GM12878 (cell line): ENCODE measurements at regions not wholly inside any gene's neighbourhood (a gene's known extent, or its start where the extent isn't known, plus 50 kb on each side); places are given as distances from the start of the nearest gene placed in this dataset.

Experiments
- ATAC-seq: fragments of 200-7000 bp; cut with Tn5 transposase; 3 replicates; pipeline ENCODE4 v1.9.1; 2020; ENCODE audit warnings: mild to moderate bottlenecking, moderate library complexity
- BruUV-seq: library from RNA; stranded (reverse); fragments of 400-500 nt; replicated peaks from 2 replicates; lab custom pipeline; 2021; lab: Mats Ljungman, UMichigan
- CTCF ChIA-PET: fragments of 300-600 bp; sonication (Branson Sonifier 250); formaldehyde crosslinking; extraction: SDS; loops from one replicate; lab custom pipeline; 2021; ENCODE audit warnings: inconsistent platforms; lab: Yijun Ruan, JAX
- POLR2A ChIA-PET: fragments of 350-600 bp; formaldehyde crosslinking; extraction: SDS; loops from one replicate; lab custom pipeline; 2021; ENCODE audit warnings: inconsistent platforms; lab: Charles Lee
- RAD21 ChIA-PET: fragments of 300-600 bp; sonication (Branson Sonifier 250); formaldehyde crosslinking; loops from one replicate; lab custom pipeline; 2023; ENCODE audit warnings: antibody characterized with exemption; ENCODE audit not compliant: unreplicated experiment; lab: Charles Lee
- SMC1A ChIA-PET: fragments of 300-600 bp; sonication (Branson Sonifier 250); formaldehyde crosslinking; loops from one replicate; lab custom pipeline; 2023; ENCODE audit not compliant: unreplicated experiment, uncharacterized antibody; lab: Charles Lee
- DNase-seq: peaks from one replicate; pipeline ENCODE4 v3.0.0-alpha.2; 2011; ENCODE audit warnings: low read depth, low spot score
- FAIRE-seq: peaks from 3 replicates; lab custom pipeline; 2011; peaks lifted over from hg19 to GRCh38; lab: Jason Lieb, UNC
- H2AFZ ChIP-seq: 2 replicates; pipeline ENCODE4 v1.6.0; 2011; ENCODE audit warnings: low read depth, low read length, control low read depth; ENCODE audit not compliant: control insufficient read depth
- H3K27ac ChIP-seq: 2 replicates; pipeline ENCODE4 v1.5.1; 2011; ENCODE audit warnings: control low read depth; ENCODE audit not compliant: control insufficient read depth, insufficient read depth
- H3K27me3 ChIP-seq, 2 experiments: replicated peaks in 1 of 2; 2 replicates each; pipeline versions ENCODE4 v1.6.0 to v1.6.1; 2011; ENCODE audit warnings: low read length in 1 of 2; ENCODE audit not compliant: control insufficient read depth in 2 of 2, insufficient read depth in 2 of 2
- H3K36me3 ChIP-seq, 2 experiments: 2 replicates each; pipeline ENCODE4 v1.5.1; 2011; ENCODE audit warnings: low read length in 1 of 2; ENCODE audit not compliant: control insufficient read depth in 2 of 2, insufficient read depth in 2 of 2
- H3K4me1 ChIP-seq: 2 replicates; pipeline ENCODE4 v1.6.1; 2011; ENCODE audit warnings: mild to moderate bottlenecking, low read length, moderate library complexity, mixed read lengths; ENCODE audit not compliant: control insufficient read depth, insufficient read depth
- H3K4me2 ChIP-seq: 2 replicates; pipeline ENCODE4 v1.6.0; 2011; ENCODE audit warnings: control low read depth; ENCODE audit not compliant: control insufficient read depth, insufficient read depth
- H3K4me3 ChIP-seq: fragments of 200-600 bp; sonication (generic); 2 replicates; pipeline ENCODE4 v1.5.1; 2016
- H3K79me2 ChIP-seq: 2 replicates; pipeline ENCODE4 v1.6.0; 2011; ENCODE audit warnings: low read length; ENCODE audit not compliant: control insufficient read depth, insufficient read depth
- H3K9ac ChIP-seq: 2 replicates; pipeline ENCODE4 v1.8.0; 2011; ENCODE audit warnings: low read length, control low read depth, mixed read lengths; ENCODE audit not compliant: control insufficient read depth, insufficient read depth
- H3K9me3 ChIP-seq: replicated peaks from 3 replicates; pipeline ENCODE4 v1.5.1; 2011; ENCODE audit warnings: mild to moderate bottlenecking, low read length; ENCODE audit not compliant: control insufficient read depth, insufficient read depth
- H4K20me1 ChIP-seq: 2 replicates; pipeline ENCODE4 v1.6.0; 2011; ENCODE audit not compliant: control insufficient read depth, insufficient read depth
- CHD4 ChIP-seq: fragments of 200-600 bp; sonication (generic); IDR thresholded peaks from 2 replicates; pipeline ENCODE4 v1.6.1; 2016; ENCODE audit warnings: mild to moderate bottlenecking
- EED ChIP-seq: sonication (generic); IDR thresholded peaks from 2 replicates; pipeline ENCODE4 v1.6.1; 2016; ENCODE audit warnings: antibody characterized with exemption, low read depth
- EGR1 ChIP-seq, 2 experiments: IDR thresholded peaks; 1 replicate in 1 of 2; 2 replicates in 1 of 2; pipeline ENCODE4 v1.6.1; 2011 to 2012; ENCODE audit warnings: low read depth in 2 of 2, low read length in 2 of 2, borderline replicate concordance in 1 of 2, mild to moderate bottlenecking in 1 of 2, moderate library complexity in 1 of 2
- GATAD2B ChIP-seq: fragments of 450-650 bp; conservative IDR thresholded peaks from 2 replicates; pipeline ENCODE4 v1.6.1; 2017; ENCODE audit warnings: low read depth, mild to moderate bottlenecking, moderate library complexity
- JUNB ChIP-seq: IDR thresholded peaks from 2 replicates; pipeline ENCODE4 v1.6.1; 2016; ENCODE audit warnings: antibody characterized with exemption, mild to moderate bottlenecking
- KLF5 ChIP-seq: fragments of 450-650 bp; IDR thresholded peaks from 2 replicates; pipeline ENCODE4 v1.6.1; 2014; ENCODE audit warnings: mild to moderate bottlenecking; ENCODE audit not compliant: partially characterized antibody
- MEF2B ChIP-seq: fragments of 450-650 bp; IDR thresholded peaks from 2 replicates; pipeline ENCODE4 v1.6.1; 2018; ENCODE audit warnings: mild to moderate bottlenecking, moderate library complexity; ENCODE audit not compliant: partially characterized antibody, poor library complexity, severe bottlenecking
- MTA2 ChIP-seq: fragments of 450-650 bp; IDR thresholded peaks from 2 replicates; pipeline ENCODE4 v1.6.1; 2016; ENCODE audit warnings: low read depth, mild to moderate bottlenecking, moderate library complexity
- NBN ChIP-seq: fragments of 450-650 bp; IDR thresholded peaks from 2 replicates; pipeline ENCODE4 v1.6.1; 2016
- NFYB ChIP-seq: IDR thresholded peaks from 2 replicates; pipeline ENCODE4 v1.6.1; 2011; ENCODE audit warnings: low read depth, mild to moderate bottlenecking, low read length, improper control_type of control experiment, moderate library complexity; ENCODE audit not compliant: insufficient read depth
- NR2F1 ChIP-seq: fragments of 450-650 bp; conservative IDR thresholded peaks from 2 replicates; pipeline ENCODE4 v1.6.1; 2017; ENCODE audit warnings: mild to moderate bottlenecking
- NRF1 ChIP-seq: conservative IDR thresholded peaks from 2 replicates; pipeline ENCODE4 v1.6.1; 2011; ENCODE audit warnings: mild to moderate bottlenecking, low read depth, low read length, improper control_type of control experiment
- PKNOX1 ChIP-seq: fragments of 450-650 bp; IDR thresholded peaks from 2 replicates; pipeline ENCODE4 v1.6.1; 2016; ENCODE audit warnings: mild to moderate bottlenecking
- SIX5 ChIP-seq: IDR thresholded peaks from 2 replicates; pipeline ENCODE4 v1.6.1; 2011; ENCODE audit warnings: mild to moderate bottlenecking, low read depth, low read length, moderate library complexity; ENCODE audit not compliant: severe bottlenecking
- SKIL ChIP-seq: fragments of 450-650 bp; IDR thresholded peaks from 2 replicates; pipeline ENCODE4 v1.6.1; 2017; ENCODE audit warnings: mild to moderate bottlenecking, low read depth, inconsistent platforms; ENCODE audit not compliant: poor library complexity, severe bottlenecking
- TAF1 ChIP-seq: IDR thresholded peaks from 2 replicates; pipeline ENCODE4 v1.6.1; 2011; ENCODE audit warnings: mild to moderate bottlenecking, low read depth, low read length, borderline replicate concordance
- TARDBP ChIP-seq: IDR thresholded peaks from 2 replicates; pipeline ENCODE4 v1.6.1; 2016; ENCODE audit warnings: borderline replicate concordance
- ZBTB11 ChIP-seq: fragments of 450-650 bp; formaldehyde crosslinking; IDR thresholded peaks from 2 replicates; pipeline ENCODE4 v1.5.0; 2022; ENCODE audit warnings: mild to moderate bottlenecking, missing genetic modification characterization
- ZSCAN29 ChIP-seq: fragments of 450-650 bp; IDR thresholded peaks from 2 replicates; pipeline ENCODE4 v1.6.1; 2017; ENCODE audit warnings: mild to moderate bottlenecking, moderate library complexity
- WGBS: methylation state at CpG from one replicate; pipeline ENCODE4 v1.1.6; 2016; ENCODE audit warnings: low lambda C conversion rate; ENCODE audit not compliant: insufficient replicate concordance, insufficient coverage; ENCODE audit errors: missing lambda C conversion rate; 5-methylcytosine and 5-hydroxymethylcytosine counted together
- in situ Hi-C: fragments of 300-500 bp; cut with MboI; formaldehyde crosslinking; loops from 9 replicates; pipeline ENCODE4 v1.14.3; 2018; ENCODE audit warnings: mixed read lengths
- intact Hi-C: fragments of 100-400 bp; cut with micrococcal nuclease; formaldehyde crosslinking; loops from one replicate; pipeline ENCODE4 v1.14.2; 2022; ENCODE audit not compliant: unreplicated experiment

GRCh38 chr2:106960683-106961161 is 74.8 kb upstream of the ST6GAL2 start:
- in situ Hi-C loops: no loop called here
- CTCF ChIA-PET: no interaction called here

More at GRCh38 chr2:106960683-106961161, 74.8 kb upstream of the ST6GAL2 start:
- H2AFZ ChIP-seq: no peak overlapping the region
- ChIA-PET POLR2A (no interaction called here), RAD21 (no interaction called here), SMC1A (no interaction called here)
- H3K79me2 ChIP-seq: no peaks in the 10 kb centered on the region
- H4K20me1 ChIP-seq: no peaks in the 10 kb centered on the region
- no peaks in the 10 kb centered on the region for H3K9me3 ChIP-seq
- DNase-seq: no peak
- FAIRE-seq: no peak
- no peaks in the 10 kb centered on the region for H3K36me3 ChIP-seq
- no peak overlapping the region for H3K4me3 ChIP-seq
- no peak for ATAC-seq
- no peaks in the 10 kb centered on the region for H3K27me3 ChIP-seq
- H3K4me2 ChIP-seq: no peak overlapping the region
- intact Hi-C loops: no loop called here
- WGBS: 12% methylated on average over 5 of the region's 5 CpGs
- TF ChIP-seq EGR1 (IDR thresholded peaks at IDR 0.05; ENCODE audit: borderline replicate concordance in 1 of 2, low read depth in 2 of 2, low read length in 2 of 2) (no peak), MEF2B (no peak), NRF1 (no peak), NFYB (no peak), SIX5 (no peak), JUNB (no peak), NR2F1 (no peak), TAF1 (no peak), ZSCAN29 (no peak), EED (no peak), CHD4 (no peak), PKNOX1 (no peak), GATAD2B (no peak), ZBTB11 (CRISPR knock-in tag) (no peak), NBN (no peak), SKIL (no peak), KLF5 (no peak), TARDBP (no peak), MTA2 (no peak)
- BruUV-seq: no TSS peak
- no peak overlapping the region for H3K9ac ChIP-seq
- H3K27ac ChIP-seq: no peak overlapping the region
- H3K4me1 ChIP-seq: no peaks in the 10 kb centered on the region
